NCI-H748 (cell line): ENCODE measurements at regions not wholly inside any gene's neighbourhood (a gene's known extent, or its start where the extent isn't known, plus 50 kb on each side); places are given as distances from the start of the nearest gene placed in this dataset.

ENCODE experiments used
- DNase-seq: peaks from one replicate; lab custom pipeline; 2025; ENCODE audit not compliant: unreplicated experiment; lab: John Stamatoyannopoulos, UW

DNA sequence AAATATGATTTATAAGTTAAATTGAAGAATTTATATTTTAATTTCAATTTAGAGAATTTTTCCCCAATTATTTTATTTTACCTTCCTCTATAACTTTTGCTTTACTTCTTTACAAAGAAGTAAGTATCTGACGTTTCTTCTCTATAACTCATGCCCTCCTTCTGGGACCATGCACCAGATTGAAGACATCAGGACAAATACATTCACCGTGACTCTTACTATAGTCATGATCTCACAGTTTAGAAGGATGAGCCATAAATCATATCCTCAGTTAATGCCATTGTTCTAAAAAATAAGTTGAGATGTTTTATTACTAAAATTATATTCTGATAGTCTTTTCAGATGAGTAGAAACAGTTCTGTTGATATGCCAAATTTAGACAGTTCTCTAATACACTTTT lies 279.3 kb downstream of the TMX3 start:
- DNase-seq, result no peak

DNA sequence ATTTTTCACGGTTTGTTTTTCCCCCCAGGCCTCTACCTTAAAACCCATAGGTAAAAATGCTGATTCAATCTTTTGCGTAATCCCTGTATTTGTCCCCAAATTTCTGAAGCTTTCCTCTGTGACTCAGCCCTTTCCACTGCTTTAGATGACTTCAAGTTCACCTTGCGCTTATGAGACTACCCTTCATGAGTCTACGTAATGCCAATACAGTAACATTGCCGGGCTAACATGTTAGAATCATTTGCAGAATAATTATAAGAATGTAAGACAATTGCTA lies 283.0 kb downstream of the TMX3 start:
- no peak for DNase-seq

DNA sequence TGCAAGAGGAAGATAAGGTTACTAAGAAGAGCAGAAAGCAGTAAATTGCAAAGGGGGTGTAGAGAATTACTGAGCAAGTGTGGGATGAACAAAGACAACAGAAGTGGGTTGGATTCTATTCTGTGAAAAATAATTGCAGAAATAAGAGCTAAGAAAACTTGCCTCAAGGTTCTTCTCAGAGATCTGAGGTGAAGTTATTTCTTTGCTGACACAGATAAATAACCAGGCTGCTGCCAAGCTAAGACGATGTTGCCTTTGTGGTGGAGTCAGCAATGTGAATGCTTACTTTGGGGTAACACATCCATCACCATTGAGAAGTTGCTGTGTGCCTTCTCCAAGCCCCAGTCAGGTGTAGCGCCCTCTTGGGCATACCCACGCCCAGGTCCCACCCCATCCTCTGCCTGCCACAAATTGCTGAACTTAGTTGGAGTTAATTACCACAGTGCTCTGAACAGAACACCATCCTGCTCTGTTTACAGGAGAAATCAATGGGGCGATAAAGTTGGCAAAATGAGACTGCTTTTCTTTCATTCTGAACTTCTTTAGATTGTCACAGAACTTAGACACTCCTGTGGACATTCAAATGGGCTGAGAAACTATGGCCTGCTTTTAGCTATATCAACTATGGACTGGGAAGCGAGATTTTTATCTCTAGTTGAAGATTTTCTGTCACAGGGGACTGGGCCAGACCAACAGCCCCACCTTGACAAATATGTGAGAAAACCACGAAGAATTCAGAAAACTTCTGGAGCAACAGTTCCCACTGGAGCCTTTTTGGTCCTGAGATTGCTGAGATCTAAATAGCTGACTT lies 283.6 kb downstream of the TMX3 start:
- no peak for DNase-seq

DNA sequence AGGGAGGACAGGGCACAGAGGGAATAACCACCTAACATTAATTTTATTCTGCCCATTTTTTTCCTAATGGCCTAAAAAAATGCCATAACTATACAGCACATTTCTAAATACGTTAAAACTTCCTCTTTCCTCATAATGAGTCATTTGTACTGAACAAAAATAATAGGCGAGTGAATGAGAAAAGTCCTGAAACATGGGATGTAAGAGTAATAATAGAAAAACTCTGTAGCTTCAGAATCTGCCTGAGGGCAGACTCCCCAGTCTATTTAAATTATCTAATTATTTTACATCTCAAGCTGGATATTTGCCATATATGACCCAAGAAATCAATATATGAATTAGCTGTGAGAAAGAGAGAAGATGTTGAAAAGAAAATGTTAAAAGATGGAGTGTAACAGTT lies 285.1 kb downstream of the TMX3 start:
- no peak for DNase-seq

DNA sequence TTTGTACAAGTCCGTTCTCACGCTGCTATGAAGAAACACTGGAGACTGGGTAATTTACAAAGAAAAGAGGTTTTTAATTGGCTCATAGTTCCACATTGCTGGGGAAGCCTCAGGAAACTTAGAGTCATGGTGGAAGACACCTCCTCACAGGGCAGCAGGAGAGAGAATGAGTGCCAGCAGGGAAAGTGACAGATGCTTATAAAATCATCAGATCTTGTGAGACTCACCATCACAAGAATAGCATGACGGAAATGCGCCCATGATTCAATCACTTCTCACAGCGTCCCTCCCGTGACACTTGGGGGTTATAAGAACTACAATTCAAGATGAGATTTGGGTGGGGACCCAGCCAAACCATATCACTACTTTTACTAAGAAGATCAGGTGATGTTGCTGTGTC lies 285.8 kb downstream of the TMX3 start:
- DNase-seq, result no peak

DNA sequence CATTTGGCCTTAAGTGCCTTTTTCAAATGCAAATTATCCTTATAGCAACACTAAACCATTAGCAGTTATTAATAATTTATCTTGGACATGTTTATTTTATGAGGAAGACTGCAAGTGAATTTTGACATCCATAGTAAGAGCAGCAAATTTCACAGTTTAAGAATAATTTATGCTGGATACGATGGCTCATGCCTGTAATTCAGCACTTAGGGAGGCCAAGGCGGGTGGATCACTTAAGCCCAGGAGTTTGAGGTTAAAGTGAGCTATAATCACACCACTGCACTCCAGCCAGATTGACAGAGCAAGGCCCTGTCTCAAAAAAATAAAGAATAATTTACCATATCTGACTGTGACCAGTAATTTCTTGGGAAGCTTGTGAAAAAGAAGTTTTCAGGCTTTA lies 286.2 kb downstream of the TMX3 start:
- no peak for DNase-seq

DNA sequence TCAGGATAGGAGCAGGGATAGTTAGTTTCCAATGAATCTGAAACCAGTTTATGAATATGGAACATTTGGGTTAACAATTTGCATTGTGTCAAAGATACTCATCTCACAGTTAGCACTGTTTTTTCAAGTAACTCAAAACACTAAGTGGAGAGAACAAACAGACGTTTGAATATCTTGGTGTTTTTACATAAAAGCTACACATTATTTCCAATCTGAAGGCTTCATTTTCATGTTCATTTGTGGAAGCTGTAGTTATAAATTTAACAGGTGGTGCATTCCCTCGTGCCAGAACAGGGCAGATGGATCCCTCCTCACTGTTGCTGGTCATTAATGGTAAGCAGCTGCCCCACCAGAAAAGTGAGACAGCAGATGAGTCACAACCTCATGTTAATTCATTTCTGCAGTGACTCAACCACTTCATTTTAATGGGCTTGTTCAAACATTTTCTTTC lies 286.9 kb downstream of the TMX3 start:
- DNase-seq, result peak; percentile 42

DNA sequence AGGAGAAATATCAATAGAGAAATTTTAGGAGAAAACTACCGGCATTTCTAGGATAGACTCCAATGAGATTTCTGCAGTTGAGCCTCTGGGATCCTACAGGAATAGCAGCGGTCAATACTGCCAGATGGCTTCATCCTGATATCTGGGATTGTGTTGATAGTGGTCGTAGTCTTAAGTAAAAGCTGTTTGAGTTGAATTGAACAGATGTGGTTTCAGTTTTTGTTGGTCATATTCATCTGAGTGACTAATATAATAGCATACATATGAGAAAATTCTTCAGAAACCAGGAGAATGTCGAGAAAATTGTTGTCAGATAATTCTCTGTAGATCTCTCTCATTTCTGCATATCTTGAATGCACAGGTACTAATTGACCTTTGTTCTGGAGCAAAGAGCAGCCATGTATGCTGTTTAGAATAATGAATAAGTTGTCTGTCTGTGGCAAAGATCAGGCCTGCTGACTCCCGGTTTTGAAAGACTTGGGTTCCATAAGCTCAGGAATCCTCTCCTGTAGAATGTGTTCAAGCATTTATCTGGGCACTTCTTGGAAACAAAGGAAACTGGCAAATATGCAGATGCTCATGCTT lies 288.1 kb downstream of the TMX3 start:
- DNase-seq, result no peak

DNA sequence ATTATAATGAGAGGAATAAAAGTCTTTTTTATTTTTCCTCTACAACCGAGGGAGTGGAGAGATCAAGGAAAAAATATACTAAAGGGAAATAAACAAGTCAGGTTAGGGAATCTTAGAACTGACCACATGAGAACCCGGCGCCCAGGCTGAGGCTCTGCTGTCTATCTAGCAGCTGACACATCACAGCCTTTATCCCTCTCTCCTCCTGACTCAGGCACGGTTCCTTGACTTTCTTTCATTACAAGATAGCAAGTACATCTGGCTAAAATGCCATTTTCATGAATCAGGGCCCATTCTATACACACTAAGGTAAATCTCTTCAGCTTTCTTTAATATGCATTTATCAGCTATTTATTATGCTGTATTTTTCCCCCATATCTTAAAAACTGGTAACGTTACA lies 296.0 kb downstream of the TMX3 start:
- no peak for DNase-seq

DNA sequence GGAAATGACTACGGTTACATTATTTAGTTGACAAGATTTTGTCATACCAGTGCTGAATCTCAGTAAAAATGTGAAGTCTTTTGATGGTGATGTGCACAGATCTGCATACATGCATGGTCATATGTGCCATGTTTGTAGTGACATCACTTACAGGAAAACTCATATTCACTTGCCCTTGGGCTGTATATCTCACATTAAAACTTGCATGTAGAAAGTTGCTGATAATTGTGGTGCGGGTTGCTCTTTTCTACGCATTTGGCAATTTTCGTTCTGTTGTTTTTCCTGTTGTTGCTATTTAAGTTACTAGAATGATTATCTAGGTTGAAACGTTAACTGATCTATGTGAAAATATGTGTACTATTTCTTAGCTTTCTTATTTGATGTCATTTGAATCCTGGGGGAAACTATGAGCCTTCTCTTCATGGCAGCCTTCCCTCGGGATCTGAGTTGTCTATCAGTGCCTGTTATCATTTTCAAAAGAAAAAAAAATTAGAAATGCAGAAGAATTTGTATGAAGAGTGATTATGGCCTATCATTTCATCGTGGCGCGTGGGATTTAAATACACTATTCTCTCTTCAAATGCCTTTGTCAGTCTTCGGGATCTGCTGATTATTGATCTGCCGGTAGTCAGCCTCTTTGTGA lies 296.6 kb downstream of the TMX3 start:
- DNase-seq, result no peak

DNA sequence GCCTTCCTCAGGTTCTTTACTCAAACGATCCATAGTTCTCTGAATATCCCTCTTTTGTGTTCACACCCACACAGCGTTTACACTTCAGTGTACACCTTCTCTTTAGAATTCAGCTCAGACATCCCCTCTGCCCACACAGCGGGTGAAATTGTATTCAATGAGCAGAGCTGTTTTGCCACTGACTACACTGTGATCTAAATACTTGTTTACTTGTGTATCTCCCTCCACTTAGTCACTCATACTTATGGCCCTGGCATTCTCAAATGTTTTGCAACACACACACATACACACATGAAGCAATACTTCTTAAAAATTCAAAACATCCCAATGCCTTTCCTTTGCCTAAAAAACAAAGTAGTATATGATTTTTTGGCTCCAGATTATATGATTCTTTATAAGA lies 297.1 kb downstream of the TMX3 start:
- DNase-seq, result peak; percentile 30

DNA sequence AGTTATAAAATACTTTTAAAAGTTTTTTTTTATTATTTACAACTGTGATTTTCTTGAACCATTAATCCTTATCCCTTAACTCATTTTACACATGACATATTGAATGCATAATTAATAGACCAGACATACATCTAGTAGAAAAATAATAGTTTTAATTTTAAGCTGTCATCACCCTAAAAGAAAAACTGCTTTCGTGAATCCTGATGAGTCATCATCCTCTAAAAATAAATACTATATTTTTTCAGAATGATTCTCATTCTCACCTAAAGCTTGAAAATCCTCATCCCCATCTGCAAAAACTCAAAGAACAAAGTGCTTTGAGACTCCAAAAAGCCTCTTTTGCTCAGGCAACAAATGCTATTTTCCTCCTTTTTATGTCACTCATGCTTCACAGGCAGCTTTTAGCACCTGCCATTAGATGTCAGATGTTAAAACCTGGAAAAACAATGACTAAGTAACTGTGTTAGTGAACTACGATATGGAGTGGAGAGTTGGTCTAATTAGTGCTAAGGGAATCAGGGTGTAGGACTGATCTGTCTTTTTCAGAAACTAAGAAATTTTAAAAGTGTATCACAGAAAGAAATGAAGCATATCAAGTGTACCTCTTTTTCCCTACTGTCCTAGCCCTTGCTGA lies 297.6 kb downstream of the TMX3 start:
- peak; percentile 39 for DNase-seq

DNA sequence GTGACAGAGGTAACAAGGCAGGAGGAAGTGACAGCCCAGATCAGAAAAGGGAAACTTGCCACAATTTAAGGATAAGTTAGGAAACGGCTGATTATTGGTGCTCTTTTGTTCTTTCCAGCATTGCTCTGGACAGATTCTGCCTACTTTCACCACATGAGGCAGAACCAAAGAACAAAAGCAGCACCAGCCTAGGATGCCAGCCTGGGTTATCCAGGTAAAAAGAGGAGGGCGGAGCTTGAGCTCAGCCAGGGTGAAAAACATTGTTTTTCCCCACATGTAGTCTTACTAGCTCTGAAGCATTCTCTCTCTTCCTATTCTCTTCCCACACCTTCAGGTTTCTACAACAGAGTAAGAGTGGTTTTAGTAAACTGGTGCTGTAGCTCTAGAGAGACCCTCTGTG lies 300.5 kb downstream of the TMX3 start:
- DNase-seq, result no peak

DNA sequence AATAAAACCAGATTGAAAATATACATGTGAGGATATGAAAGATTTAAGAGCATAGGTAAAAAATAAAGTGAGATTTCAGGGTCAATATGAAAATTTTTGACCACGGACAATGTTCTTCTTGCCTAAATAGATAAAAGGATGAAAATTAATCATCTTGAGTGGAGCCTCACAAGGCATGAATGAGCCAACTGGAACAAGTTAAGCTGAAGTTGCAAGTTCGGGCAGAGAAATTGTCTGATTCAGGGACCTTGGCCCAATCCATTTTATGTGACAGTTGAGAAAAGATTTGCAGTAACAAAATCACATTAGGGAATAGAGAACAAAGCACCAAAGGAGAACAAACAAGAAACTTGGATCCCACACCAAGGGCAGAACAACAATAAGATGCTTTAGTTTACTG lies 305.3 kb downstream of the TMX3 start:
- DNase-seq, result no peak

DNA sequence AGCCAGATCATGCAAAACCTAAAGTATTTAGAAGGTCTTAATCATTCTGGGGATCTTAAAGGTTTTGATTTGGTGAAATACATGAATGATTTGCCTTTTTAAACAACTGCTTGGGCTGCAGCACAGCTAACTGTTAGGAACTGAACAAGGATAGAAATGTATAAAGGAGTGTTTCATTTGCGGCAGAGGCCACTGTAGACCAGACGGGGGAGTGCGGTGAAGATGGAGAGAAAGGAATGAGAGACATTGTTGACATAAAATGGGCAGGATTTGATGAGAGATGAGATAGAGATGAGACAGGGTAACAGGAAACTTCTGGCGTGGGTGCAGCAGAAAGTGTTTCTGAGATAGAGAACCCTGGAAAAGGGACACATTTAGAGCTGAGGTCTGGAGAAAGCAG lies 308.1 kb downstream of the TMX3 start:
- no peak for DNase-seq

DNA sequence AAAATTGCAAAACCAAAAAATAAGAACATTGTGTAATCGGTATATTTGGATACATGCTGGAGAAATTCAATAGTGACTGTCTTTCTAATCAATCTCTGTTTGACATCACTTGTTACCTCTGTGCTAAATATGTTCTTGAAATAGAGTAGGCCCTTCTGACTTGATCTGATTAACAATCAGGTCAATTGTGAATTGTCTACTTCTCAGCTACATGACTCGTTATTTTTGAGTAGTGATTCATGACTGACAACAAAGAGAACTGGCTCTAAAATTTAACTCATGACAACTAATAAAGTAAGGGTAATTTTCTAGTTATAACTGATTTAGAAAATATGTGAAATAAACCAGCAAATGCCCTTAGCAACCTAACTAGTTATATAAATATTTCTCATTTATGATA lies 312.1 kb downstream of the TMX3 start:
- no peak for DNase-seq

DNA sequence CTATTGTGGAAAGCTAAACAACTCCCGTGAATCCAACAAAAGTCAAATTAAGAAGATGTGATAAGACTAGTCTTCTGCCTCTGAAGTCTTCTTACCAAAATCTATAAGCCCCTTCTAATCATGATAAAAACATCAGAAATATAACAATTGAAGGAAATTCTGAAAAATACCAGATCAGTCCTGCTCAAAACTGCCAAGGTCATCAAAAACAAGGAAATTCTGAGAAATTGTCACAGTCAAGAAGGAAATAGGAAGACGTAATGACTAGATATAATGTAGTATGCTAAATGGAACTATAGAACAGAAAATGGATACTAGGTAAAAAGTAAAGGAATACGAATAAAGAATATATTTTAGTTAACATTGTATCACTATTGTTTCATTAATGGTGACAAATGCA lies 314.0 kb downstream of the TMX3 start:
- DNase-seq, result no peak

DNA sequence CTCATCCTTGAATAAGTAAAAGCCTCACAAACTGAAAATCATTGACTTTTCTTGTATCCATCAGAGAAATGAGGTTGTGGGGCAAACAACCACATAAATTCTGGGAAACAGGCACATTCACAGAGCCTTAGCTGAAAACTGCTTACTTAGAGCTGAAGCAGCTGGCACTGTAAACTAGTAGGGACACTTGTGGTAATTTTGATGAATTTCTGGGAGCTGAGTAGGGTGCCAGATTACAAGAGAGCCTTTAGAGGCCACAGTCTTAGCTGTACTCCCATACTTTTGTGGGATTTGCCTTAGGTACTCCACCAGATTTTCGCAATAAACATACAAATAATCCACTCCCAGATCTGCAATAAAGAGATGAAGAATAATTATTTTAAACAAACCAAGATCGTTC lies 315.2 kb downstream of the TMX3 start:
- DNase-seq, result no peak

DNA sequence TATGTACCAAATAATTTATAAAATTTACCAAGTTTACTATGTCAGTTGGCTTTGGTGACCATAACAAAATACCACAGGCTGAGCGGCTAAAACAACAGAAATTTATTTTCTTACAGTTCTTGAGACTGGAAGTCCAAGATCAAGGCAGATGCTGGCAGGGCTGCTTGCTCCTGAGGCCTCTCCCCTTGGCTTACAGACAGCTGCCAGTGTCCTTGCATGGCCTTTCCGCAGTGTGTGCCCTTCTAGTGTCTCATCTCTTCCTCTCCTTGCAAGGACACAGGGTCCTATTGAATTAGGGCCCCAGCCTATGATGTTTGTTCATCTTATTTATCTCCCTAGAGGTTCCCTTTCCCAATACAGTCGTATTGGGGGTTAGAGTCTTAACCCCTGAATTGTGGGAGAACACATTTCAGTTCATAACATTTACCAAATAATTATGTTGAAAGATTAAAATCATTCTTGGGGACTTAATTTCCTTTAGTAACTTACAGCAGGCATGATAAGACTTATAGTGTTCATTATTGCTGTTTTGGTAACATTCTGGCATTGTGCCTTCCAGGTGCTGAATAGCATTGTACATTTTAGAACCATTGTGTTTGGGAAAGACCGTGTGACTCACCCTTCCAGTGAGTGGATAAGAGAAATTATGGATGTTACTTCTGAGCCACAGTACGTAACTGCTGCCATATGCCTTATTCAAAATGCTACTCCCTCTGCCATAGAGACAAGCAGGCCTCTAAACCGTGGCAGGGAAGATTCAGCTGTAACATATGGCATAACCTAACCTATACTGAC lies 317.5 kb downstream of the TMX3 start:
- no peak for DNase-seq

DNA sequence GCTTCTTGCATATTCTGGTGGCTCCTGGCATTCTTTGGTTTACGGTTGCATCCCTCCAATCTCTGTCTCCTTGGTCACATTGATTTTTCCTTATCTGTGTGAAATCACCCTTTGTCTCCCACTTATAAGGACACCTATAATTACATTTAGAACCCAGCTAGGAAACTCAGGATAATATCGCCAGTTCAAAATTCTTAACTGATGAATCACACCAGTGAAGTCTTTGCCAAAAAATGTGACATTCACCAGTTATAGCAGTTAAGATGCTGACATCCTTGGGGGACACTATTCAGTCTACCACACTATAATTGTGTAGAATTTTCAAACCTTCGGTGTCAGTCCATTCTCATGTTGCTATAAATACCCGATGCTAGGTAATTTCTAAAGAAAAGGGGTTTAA lies 320.2 kb downstream of the TMX3 start:
- DNase-seq, result no peak

DNA sequence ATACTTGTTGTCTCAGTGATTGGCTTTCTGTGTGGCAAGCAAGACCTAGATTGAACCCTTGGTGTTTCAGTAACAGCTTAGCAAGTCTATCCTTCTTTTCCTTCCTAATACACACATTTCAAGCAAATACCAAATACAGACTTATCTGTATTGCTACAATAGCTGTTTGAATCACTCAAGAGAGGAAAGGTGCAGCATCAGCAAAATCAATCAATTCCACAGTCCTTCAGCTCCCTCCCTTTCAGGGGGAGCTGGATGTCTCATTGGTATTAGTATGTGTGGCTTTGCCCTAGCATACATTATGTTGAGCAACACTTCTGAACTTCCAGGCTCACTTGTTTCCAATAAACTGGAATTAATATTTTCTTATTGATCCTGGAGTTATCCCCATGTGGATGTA lies 323.1 kb downstream of the TMX3 start:
- no peak for DNase-seq
